K562 (cell line): ENCODE measurements at regions not wholly inside any gene's neighbourhood (a gene's known extent, or its start where the extent isn't known, plus 50 kb on each side); places are given as distances from the start of the nearest gene placed in this dataset.

Experiments
- ATAC-seq: fragments of 200-7000 bp; cut with Tn5 transposase; 3 replicates; pipeline ENCODE4 v1.9.1; 2020; ENCODE audit warnings: moderate library complexity
- BruUV-seq: library from RNA; stranded (reverse); fragments of 400-500 nt; replicated peaks from 2 replicates; lab custom pipeline; 2021; lab: Mats Ljungman, UMichigan
- CTCF ChIA-PET: fragments of 300-600 bp; formaldehyde crosslinking; extraction: SDS; loops from one replicate; lab custom pipeline; 2021; ENCODE audit warnings: low intra/inter-chr PET ratio; lab: Yijun Ruan, JAX
- POLR2A ChIA-PET: fragments of 300-600, 350-650 bp; sonication (Branson Sonifier 250); formaldehyde crosslinking; extraction: SDS; loops from one replicate; lab custom pipeline; 2021; ENCODE audit warnings: antibody characterized with exemption, inconsistent platforms; lab: Yijun Ruan, JAX
- DNase-seq, 4 experiments: peaks; one replicate each; pipeline versions ENCODE4 v3.0.0 to v3.0.0-alpha.2; 2011 to 2018; ENCODE audit warnings: low spot score in 3 of 4, mixed read lengths in 3 of 4; ENCODE audit errors: extremely low read depth in 1 of 4
- FAIRE-seq: peaks from 2 replicates; lab custom pipeline; 2011; peaks lifted over from hg19 to GRCh38; lab: Jason Lieb, UNC
- H2AFZ ChIP-seq: 2 replicates; pipeline ENCODE4 v1.6.0; 2011; ENCODE audit warnings: low read depth, low read length, control low read depth, inconsistent platforms
- H3K27ac ChIP-seq: fragments of 200-600 bp; 3 replicates; pipeline ENCODE4 v1.8.0; 2011; ENCODE audit warnings: low read depth, mild to moderate bottlenecking, control low read depth, inconsistent platforms, low read length, moderate library complexity, mixed read lengths; ENCODE audit errors: extremely low read depth
- H3K27me3 ChIP-seq, 2 experiments: fragments of 300-600 bp in 1 of 2; 2 replicates in 1 of 2; 3 replicates in 1 of 2; pipeline versions ENCODE4 v1.6.0 to v1.8.0; 2011; ENCODE audit warnings: inconsistent platforms in 2 of 2, low read length in 2 of 2, mild to moderate bottlenecking in 1 of 2, mixed read lengths in 1 of 2, moderate library complexity in 1 of 2; ENCODE audit not compliant: control insufficient read depth in 2 of 2, insufficient read depth in 2 of 2
- H3K36me3 ChIP-seq: fragments of 300-600 bp; 3 replicates; pipeline ENCODE4 v1.8.0; 2011; ENCODE audit warnings: mild to moderate bottlenecking, low read length, inconsistent platforms; ENCODE audit not compliant: control insufficient read depth, insufficient read depth
- H3K4me1 ChIP-seq, 2 experiments: fragments of 200-600 bp in 1 of 2; replicated peaks in 1 of 2; 2 replicates in 1 of 2; 3 replicates in 1 of 2; pipeline versions ENCODE4 v1.5.1 to v1.8.0; 2011; ENCODE audit warnings: inconsistent platforms in 2 of 2, low read length in 2 of 2, mild to moderate bottlenecking in 1 of 2, mixed read lengths in 1 of 2, moderate library complexity in 1 of 2; ENCODE audit not compliant: control insufficient read depth in 2 of 2, insufficient read depth in 2 of 2
- H3K4me2 ChIP-seq: 2 replicates; pipeline ENCODE4 v1.6.1; 2011; ENCODE audit warnings: low read length, control low read depth, inconsistent platforms, mixed read lengths; ENCODE audit not compliant: insufficient read depth
- H3K4me3 ChIP-seq: fragments of 200-600 bp; sonication (generic), shearing (Covaris generic); 2 replicates; pipeline ENCODE4 v1.5.1; 2016; ENCODE audit warnings: control low read depth, inconsistent platforms
- H3K79me2 ChIP-seq: fragments of 200-600 bp; 3 replicates; pipeline ENCODE4 v1.8.0; 2011; ENCODE audit warnings: low read length, inconsistent platforms; ENCODE audit not compliant: control insufficient read depth, insufficient read depth
- H3K9ac ChIP-seq, 2 experiments: 2 replicates each; pipeline versions ENCODE4 v1.6.0 to v1.6.1; 2011; ENCODE audit warnings: low read depth in 2 of 2, low read length in 2 of 2, control low read depth in 1 of 2, inconsistent platforms in 1 of 2, mild to moderate bottlenecking in 1 of 2, mixed read lengths in 1 of 2; ENCODE audit not compliant: insufficient read depth in 1 of 2
- H3K9me1 ChIP-seq: one replicate; pipeline ENCODE4 v1.6.0; 2011; ENCODE audit warnings: inconsistent platforms, mild to moderate bottlenecking, low read length, moderate library complexity; ENCODE audit not compliant: control insufficient read depth, insufficient read depth
- H3K9me3 ChIP-seq: replicated peaks from 2 replicates; pipeline ENCODE4 v1.5.1; 2011; ENCODE audit warnings: low read depth, low read length, inconsistent platforms; ENCODE audit not compliant: control insufficient read depth, insufficient read depth
- H4K20me1 ChIP-seq: replicated peaks from 2 replicates; pipeline ENCODE4 v1.6.1; 2011; ENCODE audit warnings: low read length, inconsistent platforms, mixed read lengths; ENCODE audit not compliant: control insufficient read depth, insufficient read depth
- HCFC1 ChIP-seq: IDR thresholded peaks from 2 replicates; pipeline ENCODE4 v1.6.1; 2012; ENCODE audit warnings: low read depth, low read length, improper control_type of control experiment
- SREBF2 ChIP-seq: sonication (generic); formaldehyde crosslinking; IDR thresholded peaks from 2 replicates; pipeline ENCODE4 v1.4.0; 2020; ENCODE audit warnings: mild to moderate bottlenecking, missing genetic modification reagents
- SUPT5H ChIP-seq: fragments of 450-650 bp; IDR thresholded peaks from 2 replicates; pipeline ENCODE4 v1.6.1; 2016
- USF1 ChIP-seq: sonication (generic); formaldehyde crosslinking; IDR thresholded peaks from 2 replicates; pipeline ENCODE4 v1.9.0; 2022; ENCODE audit warnings: mild to moderate bottlenecking, missing genetic modification reagents
- ZBTB7A ChIP-seq: IDR thresholded peaks from 2 replicates; pipeline ENCODE4 v1.6.1; 2011; ENCODE audit warnings: low read depth, mild to moderate bottlenecking, low read length, moderate library complexity, borderline replicate concordance; ENCODE audit not compliant: control insufficient read depth
- ZNF740 ChIP-seq, 3 experiments: fragments of 200-800 bp in 1 of 3; sonication (Bioruptor generic) in 1 of 3; sonication (generic) in 1 of 3; formaldehyde crosslinking in 1 of 3; IDR thresholded peaks; 2 replicates each; pipeline versions ENCODE4 v1.6.1 to v1.8.0; 2016 to 2022; ENCODE audit warnings: mild to moderate bottlenecking in 2 of 3, missing compliant biosample characterization in 2 of 3, missing genetic modification characterization in 2 of 3, missing genetic modification reagents in 1 of 3
- ZNF780A ChIP-seq: fragments of 250-450 bp; sonication (Bioruptor Pico); IDR thresholded peaks from 2 replicates; pipeline ENCODE4 v1.5.0; 2021; ENCODE audit warnings: mild to moderate bottlenecking
- WGBS: fragments of 100-300 bp; shearing (Covaris generic); methylation state at CpG from one replicate; pipeline ENCODE4 v1.1.6; 2016; ENCODE audit warnings: low coverage, mixed read lengths; ENCODE audit not compliant: insufficient coverage; ENCODE audit errors: missing lambda C conversion rate; 5-methylcytosine and 5-hydroxymethylcytosine counted together
- in situ Hi-C: fragments of 300-500 bp; cut with MboI; formaldehyde crosslinking; loops from 4 replicates; pipeline ENCODE4 v1.15.0; 2018; ENCODE audit warnings: inconsistent platforms, mixed read lengths
- intact Hi-C: fragments of 100-400 bp; cut with micrococcal nuclease; formaldehyde crosslinking; loops from 2 replicates; pipeline ENCODE4 v1.14.2; 2022
- TF ChIP-seq, protein P1 (sequence below): sonication (generic); formaldehyde crosslinking; IDR thresholded peaks from 2 replicates; pipeline ENCODE4 v1.8.0; 2022; ENCODE audit warnings: missing genetic modification reagents, mild to moderate bottlenecking, borderline replicate concordance
- TF ChIP-seq, protein P2 (sequence below): fragments of 250-450 bp; sonication (Bioruptor Pico); IDR thresholded peaks from 2 replicates; pipeline ENCODE4 v1.6.1; 2021; ENCODE audit warnings: mild to moderate bottlenecking
- TF ChIP-seq, protein P3 (sequence below), 2 experiments: fragments of 450-650 bp; IDR thresholded peaks; 2 replicates each; pipeline ENCODE4 v1.6.1; 2016; ENCODE audit warnings: mild to moderate bottlenecking in 2 of 2, borderline replicate concordance in 1 of 2, low read depth in 1 of 2, moderate library complexity in 1 of 2

- no peaks in the 10 kb centered on the region for H3K4me1 ChIP-seq
- 0% methylated on average over 1 of the region's 1 CpG for WGBS
- POLR2A ChIA-PET, result no interaction called here
- H3K4me2 ChIP-seq, result no peak overlapping the region
- no peaks in the 10 kb centered on the region for H4K20me1 ChIP-seq
- in situ Hi-C loops (no loop called here), intact Hi-C loops (no loop called here)
- FAIRE-seq, result no peak
- H3K4me3 ChIP-seq, result no peak overlapping the region
- H3K27me3 ChIP-seq, result no peaks in the 10 kb centered on the region
- H3K79me2 ChIP-seq, result no peaks in the 10 kb centered on the region
- H2AFZ ChIP-seq, result no peak overlapping the region
- no peak for ATAC-seq
- BruUV-seq, result no TSS peak
- CTCF ChIA-PET, result no interaction called here
- H3K9me3 ChIP-seq, result no peaks in the 10 kb centered on the region
- H3K9me1 ChIP-seq, result no peaks in the 10 kb centered on the region
- no peak overlapping the region for H3K27ac ChIP-seq
- no peak overlapping the region for H3K9ac ChIP-seq
- no peaks in the 10 kb centered on the region for H3K36me3 ChIP-seq
- no peak for DNase-seq
- TF ChIP-seq, protein P1, sequence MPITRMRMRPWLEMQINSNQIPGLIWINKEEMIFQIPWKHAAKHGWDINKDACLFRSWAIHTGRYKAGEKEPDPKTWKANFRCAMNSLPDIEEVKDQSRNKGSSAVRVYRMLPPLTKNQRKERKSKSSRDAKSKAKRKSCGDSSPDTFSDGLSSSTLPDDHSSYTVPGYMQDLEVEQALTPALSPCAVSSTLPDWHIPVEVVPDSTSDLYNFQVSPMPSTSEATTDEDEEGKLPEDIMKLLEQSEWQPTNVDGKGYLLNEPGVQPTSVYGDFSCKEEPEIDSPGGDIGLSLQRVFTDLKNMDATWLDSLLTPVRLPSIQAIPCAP (CRISPR knock-in tag), result no peak
- TF ChIP-seq ZNF740 (CRISPR knock-in tag; IDR thresholded peaks at IDR 0.05), result no peak
- no peak for TF ChIP-seq ZNF740 (tag; IDR thresholded peaks at IDR 0.05)
- TF ChIP-seq SUPT5H, result no peak
- no peak for TF ChIP-seq SREBF2 (CRISPR knock-in tag)
- TF ChIP-seq, protein P2, sequence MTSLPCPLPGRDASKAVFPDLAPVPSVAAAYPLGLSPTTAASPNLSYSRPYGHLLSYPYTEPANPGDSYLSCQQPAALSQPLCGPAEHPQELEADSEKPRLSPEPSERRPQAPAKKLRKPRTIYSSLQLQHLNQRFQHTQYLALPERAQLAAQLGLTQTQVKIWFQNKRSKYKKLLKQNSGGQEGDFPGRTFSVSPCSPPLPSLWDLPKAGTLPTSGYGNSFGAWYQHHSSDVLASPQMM (CRISPR knock-in tag), result no peak
- TF ChIP-seq HCFC1, result no peak
- TF ChIP-seq, protein P3, sequence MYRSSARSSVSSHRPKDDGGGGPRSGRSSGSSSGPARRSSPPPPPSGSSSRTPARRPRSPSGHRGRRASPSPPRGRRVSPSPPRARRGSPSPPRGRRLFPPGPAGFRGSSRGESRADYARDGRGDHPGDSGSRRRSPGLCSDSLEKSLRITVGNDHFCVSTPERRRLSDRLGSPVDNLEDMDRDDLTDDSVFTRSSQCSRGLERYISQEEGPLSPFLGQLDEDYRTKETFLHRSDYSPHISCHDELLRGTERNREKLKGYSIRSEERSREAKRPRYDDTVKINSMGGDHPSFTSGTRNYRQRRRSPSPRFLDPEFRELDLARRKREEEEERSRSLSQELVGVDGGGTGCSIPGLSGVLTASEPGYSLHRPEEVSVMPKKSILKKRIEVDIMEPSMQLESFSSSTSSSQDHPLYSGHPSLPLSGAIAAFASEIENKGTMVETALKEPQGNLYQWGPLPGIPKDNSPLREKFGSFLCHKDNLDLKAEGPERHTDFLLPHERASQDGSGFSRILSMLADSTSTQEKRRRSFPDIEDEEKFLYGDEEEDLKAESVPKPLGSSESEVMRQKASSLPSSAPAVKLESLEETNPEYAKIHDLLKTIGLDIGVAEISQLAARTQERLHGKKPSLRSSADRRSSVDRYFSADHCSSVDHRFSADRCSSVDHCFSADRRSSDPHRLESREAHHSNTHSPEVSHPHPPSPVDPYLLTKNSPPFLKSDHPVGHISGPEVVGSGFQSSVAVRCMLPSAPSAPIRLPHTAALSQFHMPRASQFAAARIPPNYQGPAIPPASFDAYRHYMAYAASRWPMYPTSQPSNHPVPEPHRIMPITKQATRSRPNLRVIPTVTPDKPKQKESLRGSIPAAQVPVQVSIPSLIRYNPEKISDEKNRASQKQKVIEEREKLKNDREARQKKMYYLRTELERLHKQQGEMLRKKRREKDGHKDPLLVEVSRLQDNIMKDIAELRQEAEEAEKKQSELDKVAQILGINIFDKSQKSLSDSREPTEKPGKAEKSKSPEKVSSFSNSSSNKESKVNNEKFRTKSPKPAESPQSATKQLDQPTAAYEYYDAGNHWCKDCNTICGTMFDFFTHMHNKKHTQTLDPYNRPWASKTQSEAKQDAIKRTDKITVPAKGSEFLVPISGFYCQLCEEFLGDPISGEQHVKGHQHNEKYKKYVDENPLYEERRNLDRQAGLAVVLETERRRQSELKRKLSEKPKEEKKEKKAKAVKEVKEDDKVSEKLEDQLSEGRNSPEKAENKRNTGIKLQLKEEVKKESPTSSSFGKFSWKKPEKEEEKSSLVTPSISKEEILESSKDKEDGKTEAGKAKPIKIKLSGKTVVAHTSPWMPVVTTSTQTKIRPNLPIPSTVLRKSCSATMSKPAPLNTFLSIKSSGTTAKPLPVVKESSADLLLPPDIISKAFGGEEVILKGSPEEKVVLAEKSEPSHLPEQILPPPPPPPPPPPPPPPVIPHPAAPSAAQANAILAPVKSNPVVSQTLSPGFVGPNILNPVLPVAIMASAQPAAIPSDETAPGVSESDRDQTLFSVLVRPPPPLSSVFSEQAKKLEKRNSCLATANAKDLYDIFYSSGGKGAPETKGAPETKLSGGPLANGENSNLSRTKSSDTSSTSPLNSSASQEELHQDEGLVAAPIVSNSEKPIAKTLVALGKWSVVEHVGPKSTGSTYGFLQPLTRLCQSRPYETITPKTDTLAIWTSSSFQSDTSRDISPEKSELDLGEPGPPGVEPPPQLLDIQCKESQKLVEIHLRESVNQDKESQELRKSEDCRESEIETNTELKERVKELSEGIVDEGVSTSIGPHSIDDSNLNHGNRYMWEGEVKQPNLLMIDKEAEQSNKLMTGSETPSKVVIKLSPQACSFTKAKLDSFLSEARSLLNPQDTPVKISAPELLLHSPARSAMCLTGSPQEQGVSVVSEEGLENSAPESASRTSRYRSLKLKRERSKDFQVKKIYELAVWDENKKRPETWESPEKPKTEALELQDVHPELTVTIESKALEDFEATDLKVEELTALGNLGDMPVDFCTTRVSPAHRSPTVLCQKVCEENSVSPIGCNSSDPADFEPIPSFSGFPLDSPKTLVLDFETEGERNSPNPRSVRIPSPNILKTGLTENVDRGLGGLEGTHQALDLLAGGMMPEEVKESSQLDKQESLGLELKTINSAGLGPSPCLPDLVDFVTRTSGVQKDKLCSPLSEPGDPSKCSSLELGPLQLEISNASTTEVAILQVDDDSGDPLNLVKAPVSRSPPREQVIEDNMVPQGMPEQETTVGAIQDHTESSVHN (IDR thresholded peaks at IDR 0.05; ENCODE audit: borderline replicate concordance in 1 of 2, low read depth in 1 of 2), result no peak
- TF ChIP-seq ZNF780A (CRISPR knock-in tag), result no peak
- no peak for TF ChIP-seq ZBTB7A
- TF ChIP-seq USF1 (CRISPR knock-in tag), result no peak
Measured at GRCh38 chr20:17128206-17128605, 98.6 kb upstream of the PCSK2 start.
